Astrocyte (in vitro differentiated cells and primary cell): ENCODE measurements at regions not wholly inside any gene's neighbourhood (a gene's known extent, or its start where the extent isn't known, plus 50 kb on each side); places are given as distances from the start of the nearest gene placed in this dataset.

Experiments used
- DNase-seq: peaks from one replicate; pipeline ENCODE4 v3.0.0-alpha.2; 2010; ENCODE audit warnings: low read depth
- FAIRE-seq: peaks from 2 replicates; lab custom pipeline; 2011; peaks lifted over from hg19 to GRCh38; lab: Jason Lieb, UNC
- H2AFZ ChIP-seq: 2 replicates; pipeline ENCODE4 v1.6.0; 2012; ENCODE audit warnings: low read depth, low read length, inconsistent platforms
- H3K27ac ChIP-seq: 2 replicates; pipeline ENCODE4 v1.5.1; 2011; ENCODE audit warnings: low read depth, low read length, inconsistent platforms
- H3K27me3 ChIP-seq: 2 replicates; pipeline ENCODE4 v1.6.0; 2011; ENCODE audit warnings: low read length, inconsistent platforms; ENCODE audit not compliant: insufficient read depth
- H3K36me3 ChIP-seq: 2 replicates; pipeline ENCODE4 v1.5.1; 2011; ENCODE audit warnings: low read length, inconsistent platforms; ENCODE audit not compliant: insufficient read depth
- H3K4me1 ChIP-seq: 2 replicates; pipeline ENCODE4 v1.5.1; 2011; ENCODE audit warnings: low read length, inconsistent platforms; ENCODE audit not compliant: insufficient read depth
- H3K4me2 ChIP-seq: 2 replicates; pipeline ENCODE4 v1.6.0; 2012; ENCODE audit warnings: low read length, inconsistent platforms
- H3K4me3 ChIP-seq: 2 replicates; pipeline ENCODE4 v1.5.1; 2011; ENCODE audit warnings: low read depth, mild to moderate bottlenecking, low read length, inconsistent platforms; ENCODE audit not compliant: insufficient read depth
- H3K79me2 ChIP-seq: 2 replicates; pipeline ENCODE4 v1.6.0; 2012; ENCODE audit warnings: mild to moderate bottlenecking, low read length, inconsistent platforms; ENCODE audit not compliant: insufficient read depth
- H3K9ac ChIP-seq: 2 replicates; pipeline ENCODE4 v1.6.0; 2012; ENCODE audit warnings: mild to moderate bottlenecking, low read length, inconsistent platforms
- H3K9me3 ChIP-seq: 2 replicates; pipeline ENCODE4 v1.5.1; 2012; ENCODE audit warnings: low read depth, mild to moderate bottlenecking, low read length, inconsistent platforms; ENCODE audit not compliant: insufficient read depth
- H4K20me1 ChIP-seq: 2 replicates; pipeline ENCODE4 v1.6.0; 2012; ENCODE audit warnings: low read length, inconsistent platforms; ENCODE audit not compliant: insufficient read depth
- H3K27ac Mint-ChIP-seq: one replicate; pipeline ENCODE4 v1.8.0; 2021; ENCODE audit warnings: mild to moderate bottlenecking, mixed read lengths; ENCODE audit not compliant: unreplicated experiment
- H3K27me3 Mint-ChIP-seq: one replicate; pipeline ENCODE4 v1.8.0; 2021; ENCODE audit warnings: low read depth, mixed read lengths; ENCODE audit not compliant: unreplicated experiment
- H3K36me3 Mint-ChIP-seq: one replicate; pipeline ENCODE4 v1.8.0; 2021; ENCODE audit warnings: low read depth, mixed read lengths; ENCODE audit not compliant: unreplicated experiment
- H3K4me1 Mint-ChIP-seq: one replicate; pipeline ENCODE4 v1.8.0; 2021; ENCODE audit warnings: low read depth, mixed read lengths; ENCODE audit not compliant: unreplicated experiment
- H3K4me3 Mint-ChIP-seq: one replicate; pipeline ENCODE4 v1.8.0; 2021; ENCODE audit warnings: mild to moderate bottlenecking, moderate library complexity, mixed read lengths; ENCODE audit not compliant: unreplicated experiment
- H3K9me3 Mint-ChIP-seq: one replicate; pipeline ENCODE4 v1.8.0; 2021; ENCODE audit warnings: mild to moderate bottlenecking, mixed read lengths; ENCODE audit not compliant: unreplicated experiment
- CTCF ChIP-seq: IDR thresholded peaks from 2 replicates; pipeline ENCODE4 v1.5.1; 2011; ENCODE audit warnings: low read depth, mild to moderate bottlenecking, inconsistent platforms, low read length, moderate library complexity; ENCODE audit not compliant: insufficient read depth
- EZH2 ChIP-seq: IDR thresholded peaks from 2 replicates; pipeline ENCODE4 v1.6.1; 2012; ENCODE audit warnings: mild to moderate bottlenecking, low read length, inconsistent platforms; ENCODE audit not compliant: insufficient read depth

- Histone ChIP-seq H3K36me3 (no peaks in the 10 kb centered on the region), H3K9ac (no peak overlapping the region), H4K20me1 (no peaks in the 10 kb centered on the region), H2AFZ (no peak overlapping the region), H3K4me1 (no peaks in the 10 kb centered on the region), H3K27ac (no peak overlapping the region), H3K4me2 (no peak overlapping the region), H3K27me3 (no peaks in the 10 kb centered on the region), H3K4me3 (no peak overlapping the region), H3K79me2 (no peaks in the 10 kb centered on the region), H3K9me3 (no peaks in the 10 kb centered on the region)
- Mint-ChIP-seq H3K4me1 (no peaks in the 10 kb centered on the region), H3K9me3 (no peaks in the 10 kb centered on the region), H3K36me3 (no peaks in the 10 kb centered on the region), H3K4me3 (no peak overlapping the region), H3K27ac (no peak overlapping the region), H3K27me3 (no peaks in the 10 kb centered on the region)
- FAIRE-seq (no peak), DNase-seq (no peak)
- TF ChIP-seq CTCF: no peak
- TF ChIP-seq EZH2: no peak
Observed at GRCh38 chr5:27389696-27390095, 351.3 kb upstream of the CDH9 start.

GRCh38 chr5:27388755-27389154 is 350.4 kb upstream of the CDH9 start:
- Histone ChIP-seq H3K27ac (no peak overlapping the region), H3K4me3 (no peak overlapping the region), H3K9me3 (no peaks in the 10 kb centered on the region), H4K20me1 (no peaks in the 10 kb centered on the region), H2AFZ (no peak overlapping the region), H3K79me2 (no peaks in the 10 kb centered on the region), H3K4me1 (no peaks in the 10 kb centered on the region), H3K9ac (no peak overlapping the region), H3K27me3 (no peaks in the 10 kb centered on the region), H3K36me3 (no peaks in the 10 kb centered on the region), H3K4me2 (no peak overlapping the region)
- H3K27me3 Mint-ChIP-seq: no peaks in the 10 kb centered on the region
- no peak overlapping the region for H3K4me3 Mint-ChIP-seq
- H3K27ac Mint-ChIP-seq: no peak overlapping the region
- FAIRE-seq (no peak), DNase-seq (no peak)
- no peaks in the 10 kb centered on the region for H3K9me3 Mint-ChIP-seq
- no peaks in the 10 kb centered on the region for H3K36me3 Mint-ChIP-seq
- no peaks in the 10 kb centered on the region for H3K4me1 Mint-ChIP-seq
- TF ChIP-seq CTCF (no peak), EZH2 (no peak)

- Histone ChIP-seq H3K36me3 (no peaks in the 10 kb centered on the region), H3K27me3 (no peaks in the 10 kb centered on the region), H2AFZ (no peak overlapping the region), H3K9ac (no peak overlapping the region), H4K20me1 (no peaks in the 10 kb centered on the region), H3K4me2 (no peak overlapping the region), H3K79me2 (no peaks in the 10 kb centered on the region), H3K9me3 (no peaks in the 10 kb centered on the region), H3K4me1 (no peaks in the 10 kb centered on the region), H3K27ac (no peak overlapping the region), H3K4me3 (no peak overlapping the region)
- TF ChIP-seq EZH2 (no peak), CTCF (no peak)
- no peaks in the 10 kb centered on the region for H3K36me3 Mint-ChIP-seq
- FAIRE-seq: no peak
- H3K27ac Mint-ChIP-seq: no peak overlapping the region
- no peaks in the 10 kb centered on the region for H3K9me3 Mint-ChIP-seq
- no peak for DNase-seq
- H3K4me1 Mint-ChIP-seq: no peaks in the 10 kb centered on the region
- no peaks in the 10 kb centered on the region for H3K27me3 Mint-ChIP-seq
- H3K4me3 Mint-ChIP-seq: no peak overlapping the region
Observed at GRCh38 chr5:27387535-27388073, 349.2 kb upstream of the CDH9 start.
